Smooth muscle cell (in vitro differentiated cells): ENCODE measurements at regions not wholly inside any gene's neighbourhood (a gene's known extent, or its start where the extent isn't known, plus 50 kb on each side); places are given as distances from the start of the nearest gene placed in this dataset.

Experiments
- DNase-seq: peaks from one replicate; lab custom pipeline; 2025; ENCODE audit not compliant: unreplicated experiment; lab: John Stamatoyannopoulos, UW
- H2AFZ ChIP-seq: fragments of 200-600 bp; sonication (generic); 2 replicates; pipeline ENCODE4 v1.6.0; 2016; ENCODE audit warnings: antibody characterized with exemption, low read depth, mild to moderate bottlenecking
- H3F3A ChIP-seq: fragments of 200-600 bp; sonication (generic); 2 replicates; pipeline ENCODE4 v1.6.0; 2017; ENCODE audit warnings: antibody characterized with exemption, low read depth
- H3K27ac ChIP-seq: fragments of 200-600 bp; sonication (generic); 2 replicates; pipeline ENCODE4 v1.5.1; 2016; ENCODE audit warnings: low read depth, mild to moderate bottlenecking
- H3K27me3 ChIP-seq: fragments of 200-600 bp; sonication (generic); 2 replicates; pipeline ENCODE4 v1.6.1; 2016; ENCODE audit warnings: low read depth, mild to moderate bottlenecking
- H3K36me3 ChIP-seq: fragments of 200-600 bp; sonication (generic); 2 replicates; pipeline ENCODE4 v1.5.1; 2016; ENCODE audit warnings: low read depth
- H3K4me1 ChIP-seq: fragments of 200-600 bp; sonication (generic); 2 replicates; pipeline ENCODE4 v1.5.1; 2016; ENCODE audit warnings: low read depth
- H3K4me2 ChIP-seq: fragments of 200-600 bp; sonication (generic); 2 replicates; pipeline ENCODE4 v1.6.0; 2016; ENCODE audit warnings: mild to moderate bottlenecking
- H3K4me3 ChIP-seq: fragments of 200-600 bp; sonication (generic); 2 replicates; pipeline ENCODE4 v1.5.1; 2016; ENCODE audit warnings: mild to moderate bottlenecking
- H3K79me2 ChIP-seq: fragments of 200-600 bp; sonication (generic); 2 replicates; pipeline ENCODE4 v1.6.0; 2016; ENCODE audit warnings: low read depth, mild to moderate bottlenecking
- H3K9ac ChIP-seq: fragments of 200-600 bp; sonication (generic); 2 replicates; pipeline ENCODE4 v1.6.0; 2016; ENCODE audit warnings: low read depth
- H3K9me3 ChIP-seq: fragments of 200-600 bp; sonication (generic); replicated peaks from 2 replicates; pipeline ENCODE4 v1.5.1; 2016; ENCODE audit warnings: low read depth
- H4K20me1 ChIP-seq: fragments of 200-600 bp; sonication (generic); 2 replicates; pipeline ENCODE4 v1.6.0; 2016; ENCODE audit warnings: low read depth
- CTCF ChIP-seq: fragments of 200-600 bp; sonication (generic); IDR thresholded peaks from 2 replicates; pipeline ENCODE4 v1.5.1; 2017; ENCODE audit warnings: borderline replicate concordance, mild to moderate bottlenecking, antibody characterized with exemption; ENCODE audit not compliant: insufficient read depth, poor library complexity, severe bottlenecking
- WGBS: methylation state at CpG from one replicate; pipeline ENCODE4 v1.1.7; 2016; ENCODE audit warnings: low lambda C conversion rate; 5-methylcytosine and 5-hydroxymethylcytosine counted together

- no peaks in the 10 kb centered on the region for H3F3A ChIP-seq
- H3K9ac ChIP-seq = no peak overlapping the region
- no peaks in the 10 kb centered on the region for H3K36me3 ChIP-seq
- H3K27me3 ChIP-seq = no peaks in the 10 kb centered on the region
- DNase-seq = no peak
- 88% methylated on average over 2 of the region's 2 CpGs for WGBS
- H3K4me1 ChIP-seq = no peaks in the 10 kb centered on the region
- no peak overlapping the region for H3K27ac ChIP-seq
- no peak overlapping the region for H3K4me2 ChIP-seq
- TF ChIP-seq CTCF = no peak
- H2AFZ ChIP-seq = no peak overlapping the region
- H4K20me1 ChIP-seq = no peaks in the 10 kb centered on the region
- H3K4me3 ChIP-seq = no peak overlapping the region
- no peaks in the 10 kb centered on the region for H3K9me3 ChIP-seq
- no peaks in the 10 kb centered on the region for H3K79me2 ChIP-seq
Measured at GRCh38 chr2:212638694-212639093, 100.1 kb upstream of the ERBB4 start.

- no peak for DNase-seq
- Histone ChIP-seq H3F3A (no peaks in the 10 kb centered on the region), H4K20me1 (no peaks in the 10 kb centered on the region), H3K36me3 (no peaks in the 10 kb centered on the region), H3K79me2 (no peaks in the 10 kb centered on the region), H3K9me3 (no peaks in the 10 kb centered on the region), H2AFZ (no peak overlapping the region), H3K4me3 (no peak overlapping the region), H3K4me1 (no peaks in the 10 kb centered on the region), H3K27me3 (no peaks in the 10 kb centered on the region), H3K27ac (no peak overlapping the region), H3K9ac (no peak overlapping the region), H3K4me2 (no peak overlapping the region)
- 73% methylated on average over 1 of the region's 1 CpG for WGBS
- TF ChIP-seq CTCF = no peak
Measured at GRCh38 chr2:212628586-212628985, 90.0 kb upstream of the ERBB4 start.

GRCh38 chr2:212626371-212626918, 87.8 kb upstream of the ERBB4 start:
- no peak overlapping the region for H3K27ac ChIP-seq
- 87% methylated on average over 5 of the region's 5 CpGs for WGBS
- H3K4me1 ChIP-seq = no peaks in the 10 kb centered on the region
- no peak for DNase-seq
- H3K36me3 ChIP-seq = no peaks in the 10 kb centered on the region
- H3K9ac ChIP-seq = no peak overlapping the region
- H3K79me2 ChIP-seq = no peaks in the 10 kb centered on the region
- no peaks in the 10 kb centered on the region for H3K9me3 ChIP-seq
- TF ChIP-seq CTCF = no peak
- no peak overlapping the region for H2AFZ ChIP-seq
- H3F3A ChIP-seq = no peaks in the 10 kb centered on the region
- no peaks in the 10 kb centered on the region for H3K27me3 ChIP-seq
- no peak overlapping the region for H3K4me2 ChIP-seq
- no peak overlapping the region for H3K4me3 ChIP-seq
- H4K20me1 ChIP-seq = no peaks in the 10 kb centered on the region

GRCh38 chr2:212619954-212620353, 81.4 kb upstream of the ERBB4 start:
- Histone ChIP-seq H3K36me3 (no peaks in the 10 kb centered on the region), H3K27me3 (no peaks in the 10 kb centered on the region), H3K27ac (no peak overlapping the region), H4K20me1 (no peaks in the 10 kb centered on the region), H3K9me3 (no peaks in the 10 kb centered on the region), H3K4me1 (no peaks in the 10 kb centered on the region), H2AFZ (no peak overlapping the region), H3K4me2 (no peak overlapping the region), H3K4me3 (no peak overlapping the region), H3K9ac (no peak overlapping the region), H3F3A (no peaks in the 10 kb centered on the region), H3K79me2 (no peaks in the 10 kb centered on the region)
- no peak for TF ChIP-seq CTCF
- no peak for DNase-seq
- 100% methylated on average over 1 of the region's 1 CpG for WGBS
